GOT3 (cell line): ENCODE measurements at regions not wholly inside any gene's neighbourhood (a gene's known extent, or its start where the extent isn't known, plus 50 kb on each side); places are given as distances from the start of the nearest gene placed in this dataset.

Experiments used
- DNase-seq: peaks from one replicate; lab custom pipeline; 2025; ENCODE audit warnings: mixed read lengths; lab: John Stamatoyannopoulos, UW

DNA sequence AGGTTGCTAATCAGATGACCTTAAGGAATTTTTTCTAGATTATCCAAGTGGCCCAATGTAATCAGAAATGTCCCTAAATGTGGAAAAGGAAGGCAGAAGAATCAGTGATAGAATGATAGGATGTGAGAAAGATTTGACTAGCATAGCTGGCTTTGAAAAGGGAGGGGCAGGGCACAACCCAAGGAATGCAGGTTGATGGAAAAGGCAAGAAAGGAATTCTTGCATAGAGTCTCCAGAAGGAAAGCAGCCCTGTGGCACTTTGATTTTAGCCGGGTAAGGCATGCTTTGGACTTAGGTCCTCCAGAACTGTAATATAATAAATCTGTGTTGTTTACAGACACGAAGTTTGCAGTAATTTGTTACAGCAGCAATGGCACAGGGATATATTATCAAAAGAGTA lies 375.7 kb upstream of the B3GALT2 start:
- no peak for DNase-seq

DNA sequence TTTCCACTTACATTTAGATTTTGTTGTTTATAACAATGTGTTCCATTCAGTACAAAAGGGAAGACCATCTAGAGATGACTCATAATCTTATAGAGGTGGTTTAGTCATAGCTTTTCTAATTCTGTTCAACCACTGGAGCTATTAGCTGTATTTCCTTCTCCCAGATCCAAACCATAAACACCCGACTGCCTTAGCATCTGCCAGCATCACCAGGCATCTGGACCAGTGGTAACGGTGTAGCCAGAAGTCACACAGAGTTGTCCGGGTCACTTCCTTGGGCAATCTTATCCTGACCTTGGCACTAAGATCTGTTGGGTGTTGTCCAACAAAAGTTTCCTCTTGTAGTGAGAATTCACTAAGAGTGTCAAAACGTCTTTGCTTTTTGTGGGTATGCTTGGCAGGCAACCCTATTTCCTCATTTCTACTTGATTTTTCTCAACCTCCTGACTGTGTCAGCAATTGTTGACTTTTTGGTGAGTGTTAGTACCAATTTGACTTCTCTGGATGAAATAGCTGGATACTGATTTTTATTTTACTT lies 372.1 kb upstream of the B3GALT2 start:
- peak; percentile 12 for DNase-seq

DNA sequence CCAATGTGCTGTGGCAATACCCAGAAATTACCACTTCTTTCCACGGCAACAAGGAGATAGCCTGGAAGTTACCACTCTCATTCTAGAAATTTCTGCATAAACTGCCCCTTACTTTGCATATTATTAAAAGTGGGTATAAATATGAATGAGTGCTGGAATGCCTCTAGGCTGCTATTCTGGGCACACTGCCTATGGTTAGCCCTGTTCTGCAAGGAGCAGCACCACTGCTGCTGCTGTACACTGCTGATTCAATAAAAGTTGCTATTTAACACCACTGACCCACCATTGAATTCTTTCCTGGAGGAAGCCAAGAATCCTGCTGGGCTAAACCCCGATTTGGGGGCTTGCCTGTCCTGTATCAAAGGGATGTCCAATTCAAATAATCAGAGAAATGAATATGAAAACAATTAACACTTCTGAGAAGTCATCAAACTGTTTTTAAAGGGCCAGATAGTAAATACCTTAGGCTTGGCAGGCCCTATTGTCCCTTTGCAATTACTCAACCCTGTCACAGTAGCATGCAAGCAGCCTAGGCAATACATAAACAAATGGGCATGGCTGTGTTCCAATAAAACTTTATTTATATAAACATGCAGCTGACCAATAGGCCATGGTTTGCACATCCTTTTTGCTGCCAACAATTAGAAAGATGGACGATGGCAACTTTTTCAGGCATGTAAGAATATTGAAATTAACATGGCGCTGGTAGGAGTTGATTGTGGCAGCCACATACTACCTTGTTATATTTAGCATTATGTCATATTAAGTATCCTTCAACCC lies 369.4 kb upstream of the B3GALT2 start:
- no peak for DNase-seq

DNA sequence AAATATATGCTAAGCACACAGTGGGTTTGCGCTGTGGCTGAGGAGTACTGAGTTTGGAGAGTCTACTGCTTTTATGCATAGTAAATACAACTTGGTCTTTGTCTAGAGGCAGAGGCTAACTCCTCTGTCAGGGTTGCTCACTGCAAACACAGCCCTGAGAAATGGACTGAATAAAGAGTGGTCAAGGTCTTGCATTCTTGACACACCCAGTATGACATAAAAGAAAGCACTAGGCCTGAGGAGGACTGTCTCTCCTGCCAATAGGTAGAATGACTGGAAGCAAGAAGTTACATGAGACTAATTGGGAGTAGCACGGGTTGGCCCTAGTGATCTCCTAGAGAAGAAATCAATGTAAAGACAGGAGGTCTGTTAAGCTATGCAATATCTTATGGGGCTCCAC lies 367.2 kb upstream of the B3GALT2 start:
- DNase-seq: no peak

DNA sequence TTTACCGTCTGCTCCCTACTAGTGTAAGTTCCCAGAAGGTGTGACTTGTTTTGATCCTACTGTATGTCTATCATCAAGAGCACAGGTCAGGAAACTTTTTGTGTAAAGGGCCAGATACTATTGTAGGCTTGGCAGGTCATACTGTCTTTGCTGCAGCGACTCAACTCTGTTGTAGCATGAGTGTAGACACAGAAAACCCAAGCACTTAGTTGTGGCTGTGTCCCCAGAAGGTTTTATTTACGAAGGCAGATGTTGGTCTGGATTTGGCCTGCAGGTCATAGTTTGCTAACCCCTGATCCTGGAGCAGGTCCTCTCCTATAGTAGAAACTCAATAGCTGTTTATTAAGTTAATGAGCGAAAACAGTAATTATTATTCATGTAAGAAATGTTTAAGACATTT lies 365.9 kb upstream of the B3GALT2 start:
- DNase-seq: no peak

DNA sequence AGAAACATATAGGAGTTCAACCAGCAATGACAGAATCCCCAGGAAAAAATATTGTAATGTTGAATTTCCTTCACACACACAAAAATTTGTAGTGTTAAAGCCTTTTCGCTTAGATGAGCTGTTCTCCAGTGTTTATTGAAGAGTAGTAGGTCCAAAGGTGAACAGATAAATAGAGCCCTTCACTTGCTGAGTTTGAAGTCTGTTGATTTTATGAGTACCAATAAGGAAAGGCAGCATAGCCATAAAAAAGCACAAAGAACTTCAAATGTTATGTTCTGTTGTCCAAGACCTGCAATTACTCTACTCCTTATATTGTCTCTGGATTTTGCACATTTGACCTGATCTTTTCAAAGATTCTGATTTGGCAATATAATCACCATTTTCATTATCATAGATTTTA lies 362.7 kb upstream of the B3GALT2 start:
- DNase-seq: no peak

DNA sequence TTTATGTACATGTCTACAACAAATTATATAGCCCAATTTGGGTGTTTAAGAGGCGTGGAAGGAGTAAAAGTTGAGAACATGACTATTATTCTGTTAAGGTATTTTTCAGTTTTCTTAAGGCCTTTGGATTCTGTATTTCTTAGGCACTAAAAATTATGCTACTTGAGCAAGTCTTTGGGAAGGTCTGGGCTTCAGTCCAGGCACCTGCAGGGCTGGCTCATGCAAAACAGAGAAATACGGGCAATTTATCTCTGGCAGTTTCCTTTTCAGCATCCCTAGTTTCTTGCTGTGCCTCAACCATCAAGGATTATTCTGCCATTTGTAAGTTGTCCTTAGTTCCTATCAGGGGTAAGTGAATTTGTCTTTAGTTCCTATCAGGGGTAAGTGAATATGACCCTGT lies 358.8 kb upstream of the B3GALT2 start:
- DNase-seq: no peak

DNA sequence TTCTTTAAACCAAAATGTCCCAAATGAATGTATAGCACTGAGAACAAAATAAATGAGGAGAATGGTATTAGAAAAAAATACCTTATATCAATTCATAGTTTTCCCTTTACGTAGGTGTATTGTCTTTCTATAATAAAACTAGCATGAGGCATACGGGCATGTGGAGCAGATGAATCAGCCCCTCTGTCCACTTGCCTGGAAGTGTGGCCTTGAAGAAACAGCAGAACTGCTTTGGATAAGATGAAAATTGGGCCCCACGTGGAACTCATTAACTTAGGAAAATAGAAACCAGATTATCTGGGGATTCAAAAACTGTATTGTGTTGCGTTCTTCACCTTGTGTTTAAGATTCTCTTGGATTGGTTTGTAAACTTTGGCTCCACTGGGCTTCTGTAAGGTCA lies 356.8 kb upstream of the B3GALT2 start:
- no peak for DNase-seq

DNA sequence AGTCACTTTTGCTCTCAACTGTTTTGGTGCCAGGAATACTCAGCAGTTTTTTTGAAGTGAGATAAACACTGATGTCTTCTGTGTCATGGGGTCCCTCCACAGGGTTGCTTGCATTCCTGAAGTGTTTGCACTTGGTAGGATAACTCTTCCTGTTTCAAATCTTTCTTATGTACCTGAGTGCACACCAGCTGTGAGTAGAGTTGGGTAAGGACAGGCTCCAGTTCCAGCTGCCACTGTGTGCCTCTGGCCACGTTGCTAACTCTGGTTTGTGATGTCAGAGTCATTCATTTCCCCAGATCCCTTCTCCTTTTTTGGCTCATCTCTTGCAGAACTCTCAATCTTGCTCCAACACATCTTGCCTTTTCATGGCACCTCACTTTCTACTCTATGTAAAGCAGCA lies 356.3 kb upstream of the B3GALT2 start:
- DNase-seq: no peak

DNA sequence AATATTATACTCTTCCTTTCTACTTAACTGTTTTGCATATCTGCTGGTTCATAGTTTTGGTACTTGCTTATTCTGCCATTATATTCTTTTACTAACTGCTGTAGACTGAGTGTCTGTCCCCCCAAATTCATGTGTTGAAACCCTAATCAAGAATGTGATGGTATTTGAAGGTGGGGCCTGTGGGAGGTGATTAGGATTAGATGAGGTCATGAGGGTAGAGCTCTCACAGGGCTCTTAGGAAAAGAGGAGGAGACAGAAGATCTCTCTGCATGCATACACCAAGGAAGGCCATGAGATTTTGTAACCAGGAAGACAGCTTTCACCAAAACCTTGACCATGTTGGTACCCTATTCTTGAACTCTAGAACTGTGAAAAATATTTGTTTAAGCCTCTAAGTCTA lies 354.1 kb upstream of the B3GALT2 start:
- no peak for DNase-seq

DNA sequence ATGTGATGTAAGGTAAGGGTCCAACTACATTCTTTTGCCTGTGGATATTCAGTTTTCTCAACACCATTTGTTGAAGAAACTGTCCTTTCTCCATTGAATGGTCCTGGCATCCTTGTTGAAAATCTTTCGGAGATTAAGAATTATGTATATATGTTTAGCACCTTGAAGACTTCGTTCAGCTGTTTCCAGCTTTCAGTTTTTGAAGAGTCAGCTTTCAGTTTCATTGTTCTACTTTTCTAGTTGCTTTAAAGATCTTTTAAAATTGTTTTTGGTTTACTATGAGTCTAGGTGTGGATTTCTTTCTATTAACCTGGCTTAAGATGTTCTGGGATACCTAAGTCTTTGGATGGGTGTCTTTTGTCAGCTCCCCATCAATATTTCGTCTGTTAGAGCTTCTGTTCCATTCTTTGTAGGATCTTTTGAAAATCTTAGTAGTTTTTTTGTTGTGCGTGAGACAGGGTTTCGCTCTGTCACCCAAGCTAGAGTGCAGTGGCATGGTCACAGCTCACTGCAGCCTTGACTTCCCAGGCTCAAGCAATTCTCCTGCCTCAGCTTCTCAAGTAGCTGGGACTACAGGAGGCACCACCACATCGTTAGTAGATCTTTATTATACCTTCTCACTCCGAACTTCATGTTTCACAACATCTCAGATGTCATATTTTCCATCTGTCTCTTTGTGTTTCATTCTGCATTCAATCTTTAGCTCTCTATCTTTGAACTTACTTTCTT lies 353.5 kb upstream of the B3GALT2 start:
- DNase-seq: no peak

DNA sequence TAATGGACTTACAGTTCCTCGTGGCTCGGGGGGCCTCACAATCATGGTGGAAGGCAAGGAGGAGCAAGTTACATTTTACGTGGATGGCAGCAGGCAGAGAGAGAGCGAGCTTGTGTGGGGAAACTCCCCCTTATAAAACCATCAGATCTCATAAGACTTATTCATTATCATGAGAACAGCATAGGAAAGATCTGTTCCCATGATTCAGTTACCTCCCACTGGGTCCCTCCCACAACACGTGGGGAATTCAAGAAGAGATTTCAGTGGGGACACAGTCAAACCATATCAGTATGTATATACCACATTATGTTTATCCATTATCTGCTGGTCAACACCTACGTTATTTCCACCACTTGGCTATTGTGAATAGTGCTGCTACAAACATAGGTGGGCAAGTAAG lies 352.3 kb upstream of the B3GALT2 start:
- DNase-seq: no peak

DNA sequence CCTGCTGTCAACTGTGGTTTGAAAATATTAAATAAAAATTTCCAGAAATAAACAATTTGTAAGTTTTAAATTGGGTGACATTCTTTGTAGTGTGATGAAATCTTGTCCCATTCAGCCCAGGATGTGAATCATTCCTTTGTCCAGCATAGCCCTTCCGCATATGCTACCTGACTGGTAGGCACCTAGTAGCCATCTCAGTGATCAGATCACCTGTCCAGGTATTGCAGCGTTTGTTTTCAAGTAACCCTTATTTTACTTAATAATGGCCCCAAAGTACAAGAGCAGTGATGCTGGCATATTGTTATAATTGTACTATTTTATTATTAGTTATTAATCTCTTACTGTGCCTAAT lies 351.6 kb upstream of the B3GALT2 start:
- DNase-seq: no peak

DNA sequence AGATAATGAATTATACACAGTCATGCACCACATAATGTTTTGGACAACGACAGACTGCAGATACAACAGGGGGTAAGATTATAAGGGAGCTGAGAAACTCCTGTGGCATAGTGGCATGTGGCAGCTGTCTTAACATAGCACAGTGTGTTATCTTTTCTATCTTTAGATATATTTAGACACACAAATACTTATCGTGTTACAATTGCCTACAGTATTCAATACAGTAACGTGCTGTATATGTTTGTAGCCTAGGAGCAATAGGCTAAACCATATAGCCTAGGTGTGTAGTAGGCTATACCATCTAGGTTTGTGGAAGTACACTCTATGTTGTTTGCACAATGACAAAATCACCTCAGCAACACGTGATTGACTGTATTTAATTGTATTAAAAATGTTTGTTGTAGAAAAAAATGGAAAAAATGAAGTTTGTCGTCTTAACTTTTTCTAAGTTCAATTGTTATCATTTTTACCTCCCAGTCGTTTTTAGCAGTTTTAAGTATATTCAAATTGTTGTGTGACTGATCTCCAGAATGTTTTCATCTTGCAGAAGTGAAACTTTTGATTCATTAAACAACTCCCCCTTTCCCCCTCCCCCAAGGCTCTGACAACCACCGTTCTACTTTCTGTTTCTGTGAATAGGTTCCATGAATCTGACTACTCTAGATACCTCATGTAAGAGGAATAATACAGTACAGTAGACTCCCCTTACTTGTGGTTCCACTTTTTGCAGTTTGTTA lies 351.0 kb upstream of the B3GALT2 start:
- DNase-seq: no peak

DNA sequence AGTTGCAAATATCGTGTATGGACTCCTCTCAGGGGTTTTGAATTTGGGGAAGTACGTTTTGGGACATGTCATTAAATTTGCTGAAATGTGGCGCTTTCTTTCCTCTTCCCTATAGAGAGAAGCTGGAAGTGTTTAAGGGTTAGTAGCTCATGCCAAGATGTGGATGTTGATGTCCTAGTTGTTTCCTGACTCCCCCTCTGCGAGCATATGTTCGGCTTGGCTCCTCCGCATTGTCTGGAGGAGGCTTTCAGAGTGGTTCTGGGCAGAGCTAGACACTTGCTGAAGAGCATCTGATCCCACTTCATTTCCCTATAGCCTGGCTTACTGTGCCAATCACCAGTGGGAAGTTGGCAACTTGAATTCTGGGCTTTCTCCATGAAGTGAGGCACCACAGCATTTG lies 347.4 kb upstream of the B3GALT2 start:
- no peak for DNase-seq

DNA sequence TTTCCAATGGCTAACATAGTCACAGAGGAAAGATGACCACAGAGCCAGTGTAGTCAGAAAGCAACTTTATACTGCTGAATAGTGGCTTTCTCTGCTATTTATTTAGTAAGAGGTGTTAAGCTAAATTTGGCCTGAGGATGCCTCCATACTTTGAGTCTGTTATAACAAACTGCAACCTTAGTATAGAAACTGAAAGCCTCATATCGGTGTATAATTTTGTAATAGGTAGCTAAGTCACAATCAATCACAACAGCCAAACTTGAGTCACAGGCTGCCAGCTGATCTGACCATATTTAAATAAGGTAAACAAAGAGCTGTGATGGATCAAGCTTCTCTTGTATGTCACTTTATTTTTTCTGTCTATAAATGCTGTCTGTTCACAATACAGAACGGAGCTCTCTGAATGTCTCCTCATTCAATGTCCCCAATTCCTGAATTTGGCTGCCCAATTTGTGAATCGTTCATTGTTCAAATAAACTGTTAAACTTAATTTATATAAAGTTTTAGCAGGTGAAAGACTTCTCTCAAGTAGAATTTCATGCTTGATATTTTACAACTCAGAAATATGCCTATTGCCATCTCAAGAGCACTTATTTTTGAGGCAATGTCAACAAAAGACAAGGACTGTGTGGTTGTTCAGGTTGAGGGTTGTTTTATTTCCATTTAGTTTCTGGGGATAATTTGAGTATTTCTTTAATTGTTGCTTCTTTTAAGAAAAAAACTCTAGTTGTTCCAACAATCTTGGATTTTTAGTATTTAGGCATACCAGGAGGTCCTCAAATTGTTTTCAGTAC lies 339.7 kb upstream of the B3GALT2 start:
- DNase-seq: no peak

DNA sequence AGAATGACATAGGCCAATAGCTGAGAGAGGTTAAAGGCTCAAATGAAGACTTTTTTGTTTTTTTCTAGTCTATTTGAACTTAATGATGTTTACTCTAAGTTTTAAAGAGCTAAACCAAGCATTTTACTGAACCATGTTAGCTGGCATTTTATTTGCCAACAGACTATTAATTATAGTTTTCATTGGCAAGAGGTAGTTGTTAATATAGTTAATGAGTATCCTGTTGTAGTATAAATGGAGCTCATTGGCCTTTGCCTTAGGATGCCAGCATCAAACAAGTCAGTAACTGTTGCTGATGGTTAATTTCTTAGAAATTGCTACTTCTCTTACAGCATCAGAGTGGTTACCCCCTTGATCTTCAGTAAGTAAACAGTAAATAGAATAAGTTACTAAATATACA lies 339.0 kb upstream of the B3GALT2 start:
- no peak for DNase-seq

DNA sequence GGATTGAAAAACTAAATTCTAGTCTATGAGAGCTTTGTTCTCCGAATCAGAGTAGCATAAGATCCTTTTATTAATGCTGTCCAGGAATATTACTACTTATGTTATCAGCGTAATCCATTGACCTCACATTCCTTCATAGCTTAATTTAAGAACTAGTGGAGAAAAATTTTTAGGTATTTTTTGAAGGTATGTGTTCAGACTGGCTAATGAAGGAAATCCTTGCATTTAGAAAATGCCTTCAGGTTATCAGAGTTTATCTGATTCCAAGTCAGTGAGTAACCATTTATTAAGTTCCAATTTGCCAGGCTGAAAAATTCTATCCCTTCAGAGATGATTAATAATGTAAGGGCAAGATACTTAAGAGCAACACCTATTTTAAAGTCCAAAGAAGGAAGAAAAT lies 338.2 kb upstream of the B3GALT2 start:
- no peak for DNase-seq

DNA sequence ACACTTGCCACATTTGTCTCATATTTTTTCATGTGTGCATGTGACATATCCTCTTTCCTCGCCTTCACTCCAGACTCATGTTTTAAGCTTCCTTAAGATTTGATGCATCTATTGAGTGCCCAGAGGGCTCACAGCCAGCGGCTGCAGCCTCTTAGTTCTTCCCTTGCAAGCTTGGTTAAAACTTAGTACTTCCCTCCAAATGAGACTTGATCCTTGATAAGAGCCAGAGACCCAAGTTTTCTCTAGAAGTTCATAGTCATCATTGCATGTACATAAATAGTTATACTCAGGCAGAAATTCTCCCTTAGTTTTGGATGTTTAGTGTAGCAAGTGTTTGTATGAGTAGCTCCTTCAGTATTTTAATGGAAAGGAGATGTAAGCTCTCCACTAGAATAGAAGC lies 337.6 kb upstream of the B3GALT2 start:
- no peak for DNase-seq

DNA sequence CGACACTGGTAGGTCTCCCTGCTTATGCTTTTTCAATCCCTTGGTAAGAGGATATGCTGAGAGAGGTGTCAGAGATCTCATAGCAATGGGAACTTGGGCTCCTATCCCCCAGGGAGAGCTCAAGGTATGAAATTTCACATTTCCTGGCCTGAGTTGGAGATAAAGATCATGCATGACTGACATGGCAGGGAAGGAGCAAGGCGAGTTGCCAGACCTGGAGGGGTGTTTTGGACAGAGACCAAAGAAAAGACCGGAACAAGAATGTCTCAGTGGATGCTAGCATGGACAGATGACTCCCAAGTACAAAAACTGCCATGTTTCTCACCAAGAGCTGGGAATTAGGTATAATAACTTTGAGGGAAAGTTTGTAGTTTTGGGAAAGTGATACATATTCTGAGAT lies 334.1 kb upstream of the B3GALT2 start:
- no peak for DNase-seq

DNA sequence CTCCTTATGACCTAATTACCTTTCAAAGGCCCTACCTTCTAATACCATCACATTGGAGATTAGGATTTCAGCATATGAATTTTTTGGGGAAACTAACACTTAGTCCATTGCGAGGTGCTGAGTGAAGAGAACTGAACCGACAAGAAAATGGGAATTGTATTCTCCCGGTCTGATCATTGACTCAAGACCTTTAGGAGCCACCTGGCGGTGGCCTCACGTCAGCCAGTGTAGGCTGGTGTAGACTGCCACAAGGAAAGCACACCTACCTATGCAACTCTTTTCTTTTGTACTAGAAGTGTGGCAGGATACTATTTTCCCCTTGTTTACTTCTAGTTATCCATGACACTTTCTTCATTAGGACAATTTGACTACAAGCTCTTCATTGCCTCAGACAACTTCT lies 333.5 kb upstream of the B3GALT2 start:
- no peak for DNase-seq

DNA sequence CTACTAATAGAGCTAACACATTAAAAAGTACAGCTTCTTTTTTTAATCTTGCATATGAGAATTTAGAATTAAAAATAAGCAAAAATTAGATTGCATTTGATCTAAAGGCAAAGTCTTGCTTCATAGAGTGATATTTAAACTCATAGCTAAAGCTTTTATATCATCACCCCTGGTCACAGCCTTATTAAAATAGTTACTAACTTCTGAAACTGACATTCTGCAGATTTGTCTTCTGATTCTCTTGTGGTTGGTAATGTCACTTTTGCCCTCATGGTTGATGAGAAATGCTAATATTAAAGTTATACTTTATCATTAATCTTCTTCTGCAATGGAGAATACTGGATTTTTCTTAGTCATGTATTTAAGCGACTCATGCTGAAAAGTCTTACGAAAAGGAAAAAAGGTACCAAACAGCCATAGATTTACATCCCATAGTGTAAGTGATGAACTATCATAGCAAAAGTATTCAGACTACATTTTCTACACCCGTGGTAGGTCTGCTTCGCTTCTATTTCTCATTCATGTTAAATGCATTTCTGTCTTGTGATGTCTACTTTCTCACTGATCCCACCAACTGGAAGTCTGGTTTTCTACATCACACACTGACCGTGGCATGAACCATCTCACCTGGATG lies 330.5 kb upstream of the B3GALT2 start:
- no peak for DNase-seq
